ENCODE measurements at regions not wholly inside any gene's neighbourhood (a gene's known extent, or its start where the extent isn't known, plus 50 kb on each side); places are given as distances from the start of the nearest gene placed in this dataset.

GRCh38 chr15:70308735-70309434 lies 211.2 kb upstream of the TLE3 start:
- DNase-seq (ENCODE audit: low read depth in 2 of 2) = no peak

- peak in 1 of 2 donors; percentile 10 for DNase-seq (ENCODE audit: low read depth in 2 of 2)
These were observed 210.5 kb upstream of the TLE3 start for GRCh38 chr15:70308011-70308734.

GRCh38 chr15:70306582-70306981 lies 208.9 kb upstream of the TLE3 start:
- DNase-seq (ENCODE audit: low read depth in 2 of 2) = no peak

GRCh38 chr15:70306081-70306480 lies 208.4 kb upstream of the TLE3 start:
- no peak for DNase-seq (ENCODE audit: low read depth in 2 of 2)

GRCh38 chr15:70303981-70304380 lies 206.3 kb upstream of the TLE3 start:
- no peak for DNase-seq (ENCODE audit: low read depth in 2 of 2)

GRCh38 chr15:70302360-70302759 lies 204.6 kb upstream of the TLE3 start:
- no peak for DNase-seq (ENCODE audit: low read depth in 2 of 2)

GRCh38 chr15:70301396-70301795 lies 203.7 kb upstream of the TLE3 start:
- DNase-seq (ENCODE audit: low read depth in 2 of 2) = no peak

- DNase-seq (ENCODE audit: low read depth in 2 of 2) = peak; percentile 57 to 67
These were observed 202.5 kb upstream of the TLE3 start for GRCh38 chr15:70299931-70300869.

- no peak for DNase-seq (ENCODE audit: low read depth in 2 of 2)
These were observed 199.8 kb upstream of the TLE3 start for GRCh38 chr15:70297465-70298058.

- no peak for DNase-seq (ENCODE audit: low read depth in 2 of 2)
These were observed 197.1 kb upstream of the TLE3 start for GRCh38 chr15:70294731-70295305.

- no peak for DNase-seq (ENCODE audit: low read depth in 2 of 2)
These were observed 196.1 kb upstream of the TLE3 start for GRCh38 chr15:70293591-70294470.

GRCh38 chr15:70293138-70293537 lies 195.4 kb upstream of the TLE3 start:
- no peak for DNase-seq (ENCODE audit: low read depth in 2 of 2)

- DNase-seq (ENCODE audit: low read depth in 2 of 2) = no peak
These were observed 194.5 kb upstream of the TLE3 start for GRCh38 chr15:70292076-70292760.

- no peak for DNase-seq (ENCODE audit: low read depth in 2 of 2)
These were observed 193.8 kb upstream of the TLE3 start for GRCh38 chr15:70291305-70292075.

- DNase-seq (ENCODE audit: low read depth in 2 of 2) = no peak
These were observed 193.0 kb upstream of the TLE3 start for GRCh38 chr15:70290708-70291107.

GRCh38 chr15:70289191-70289955 lies 191.7 kb upstream of the TLE3 start:
- DNase-seq (ENCODE audit: low read depth in 2 of 2) = no peak

GRCh38 chr15:70286113-70286806 lies 188.5 kb upstream of the TLE3 start:
- DNase-seq (ENCODE audit: low read depth in 2 of 2) = no peak
